Psoas muscle (tissue), 7 donors: ENCODE measurements at regions not wholly inside any gene's neighbourhood (a gene's known extent, or its start where the extent isn't known, plus 50 kb on each side); places are given as distances from the start of the nearest gene placed in this dataset.

Source experiments
- ATAC-seq, 4 donors: fragments of 200-7000 bp; cut with Tn5 transposase; one replicate each; pipeline ENCODE4 v1.9.1; 2020; ENCODE audit warnings: moderate library complexity in 3 of 4, mild to moderate bottlenecking in 2 of 4
- DNase-seq, 2 donors: peaks; one replicate each; pipeline ENCODE4 v3.0.0-alpha.2; 2020
- H3K27ac ChIP-seq: fragments of 200-600 bp; one replicate; pipeline ENCODE4 v1.8.0; 2022
- H3K27me3 ChIP-seq, 3 donors: fragments of 200-600 bp in 1 of 3; one replicate each; pipeline versions ENCODE4 v1.6.1 to v1.8.0; 2013 to 2022; ENCODE audit warnings: low read length in 2 of 3, mild to moderate bottlenecking in 2 of 3, moderate library complexity in 1 of 3; ENCODE audit not compliant: insufficient read depth in 3 of 3
- H3K36me3 ChIP-seq, 2 donors: fragments of 200-600 bp in 1 of 2; one replicate each; pipeline versions ENCODE4 v1.6.1 to v1.8.0; 2013 to 2022; ENCODE audit warnings: low read depth in 1 of 2, mild to moderate bottlenecking in 1 of 2, moderate library complexity in 1 of 2; ENCODE audit not compliant: insufficient read depth in 1 of 2
- H3K4me1 ChIP-seq: fragments of 200-600 bp; one replicate; pipeline ENCODE4 v1.8.0; 2022
- H3K4me3 ChIP-seq: fragments of 200-600 bp; one replicate; pipeline ENCODE4 v1.8.0; 2022; ENCODE audit warnings: mild to moderate bottlenecking
- H3K9me3 ChIP-seq: fragments of 200-600 bp; one replicate; pipeline ENCODE4 v1.8.0; 2022
- WGBS, 3 donors: extraction: QIAGEN DNeasy Blood & Tissue Kit; methylation state at CpG; one replicate each; pipeline versions ENCODE4 v1.1.6 to v1.1.7; 2013; 5-methylcytosine and 5-hydroxymethylcytosine counted together
- intact Hi-C, 2 donors: fragments of 100-400 bp; cut with DNase I; formaldehyde crosslinking; loops; one replicate each; pipeline versions ENCODE4 v1.11.0 to v1.14.2; 2022
- TF ChIP-seq, protein P1 (sequence below): fragments of 200-600 bp; IDR thresholded peaks from one replicate; pipeline ENCODE4 v1.8.0; 2022; ENCODE audit warnings: antibody characterized with exemption
- donor health status: healthy with polysubstance abuse.
- donor health status: DM: no; HTN: no; CAD: no; lungs with moderate emphysema.
- donor health status: Bipolar disorder and iron deficiency.
- donor health status: healthy.
- donor health status: DM: yes; HTN: yes; CAD: no.
- donor health status: DM: no; HTN: no; CAD: no.
- donor health status: DM: yes; HTN: yes; CAD: no.

DNA sequence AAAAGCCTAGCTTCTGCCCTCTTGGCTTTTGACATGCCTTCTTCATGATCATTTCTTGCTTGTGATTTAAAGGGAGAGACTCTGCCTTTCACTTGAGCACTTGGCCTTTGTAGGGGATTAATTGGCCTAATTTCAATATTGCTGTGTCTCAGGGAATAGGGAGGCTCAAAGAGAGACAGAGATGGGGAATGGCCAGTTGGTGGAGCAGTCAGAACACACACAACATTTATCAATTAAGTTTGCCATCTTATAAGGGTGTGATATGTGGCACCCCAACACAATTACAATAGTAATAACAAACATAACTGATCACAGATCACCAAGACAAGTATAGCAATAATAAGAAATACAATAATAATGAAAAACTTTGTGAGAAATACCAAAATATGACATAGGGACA is 122.5 kb upstream of the VCX start:
- Histone ChIP-seq H3K9me3 (no peaks in the 10 kb centered on the region), H3K4me3 (no peak overlapping the region), H3K27me3 (no peaks in the 10 kb centered on the region), H3K27ac (no peak overlapping the region), H3K36me3 (no peaks in the 10 kb centered on the region), H3K4me1 (no peaks in the 10 kb centered on the region)
- TF ChIP-seq, protein P1, sequence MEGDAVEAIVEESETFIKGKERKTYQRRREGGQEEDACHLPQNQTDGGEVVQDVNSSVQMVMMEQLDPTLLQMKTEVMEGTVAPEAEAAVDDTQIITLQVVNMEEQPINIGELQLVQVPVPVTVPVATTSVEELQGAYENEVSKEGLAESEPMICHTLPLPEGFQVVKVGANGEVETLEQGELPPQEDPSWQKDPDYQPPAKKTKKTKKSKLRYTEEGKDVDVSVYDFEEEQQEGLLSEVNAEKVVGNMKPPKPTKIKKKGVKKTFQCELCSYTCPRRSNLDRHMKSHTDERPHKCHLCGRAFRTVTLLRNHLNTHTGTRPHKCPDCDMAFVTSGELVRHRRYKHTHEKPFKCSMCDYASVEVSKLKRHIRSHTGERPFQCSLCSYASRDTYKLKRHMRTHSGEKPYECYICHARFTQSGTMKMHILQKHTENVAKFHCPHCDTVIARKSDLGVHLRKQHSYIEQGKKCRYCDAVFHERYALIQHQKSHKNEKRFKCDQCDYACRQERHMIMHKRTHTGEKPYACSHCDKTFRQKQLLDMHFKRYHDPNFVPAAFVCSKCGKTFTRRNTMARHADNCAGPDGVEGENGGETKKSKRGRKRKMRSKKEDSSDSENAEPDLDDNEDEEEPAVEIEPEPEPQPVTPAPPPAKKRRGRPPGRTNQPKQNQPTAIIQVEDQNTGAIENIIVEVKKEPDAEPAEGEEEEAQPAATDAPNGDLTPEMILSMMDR: no peak
- DNase-seq (no peak), ATAC-seq (no peak)
- intact Hi-C loops: no loop called here

DNA sequence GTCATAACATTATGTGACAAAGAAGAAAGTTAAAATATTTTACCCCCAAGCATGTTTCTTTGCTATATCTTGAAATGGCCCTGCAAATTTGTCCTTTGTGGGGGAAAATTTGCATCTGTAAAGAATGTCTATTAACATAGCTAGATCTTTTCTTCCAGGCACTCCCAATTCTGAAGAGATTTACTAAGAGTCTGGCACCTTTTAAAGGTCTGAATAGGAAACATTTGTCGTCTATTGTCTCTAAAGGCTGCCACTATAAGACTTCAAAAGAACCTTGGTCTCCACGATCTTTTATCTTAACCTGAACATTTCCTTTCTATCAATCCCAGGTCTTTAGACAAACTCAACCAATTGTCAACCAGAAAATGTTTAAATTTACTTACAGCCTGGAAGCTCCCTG is 128.6 kb upstream of the VCX start:
- Histone ChIP-seq H3K4me3 (no peak overlapping the region), H3K36me3 (no peaks in the 10 kb centered on the region), H3K4me1 (no peaks in the 10 kb centered on the region), H3K9me3 (no peaks in the 10 kb centered on the region), H3K27ac (no peak overlapping the region), H3K27me3 (no peaks in the 10 kb centered on the region)
- ATAC-seq (no peak), DNase-seq (no peak)
- WGBS, 3 donors: 27 to 57% (median 34%) methylated on average over 2 of the region's 2 CpGs
- intact Hi-C loops: no loop called here
- TF ChIP-seq, protein P1: no peak

DNA sequence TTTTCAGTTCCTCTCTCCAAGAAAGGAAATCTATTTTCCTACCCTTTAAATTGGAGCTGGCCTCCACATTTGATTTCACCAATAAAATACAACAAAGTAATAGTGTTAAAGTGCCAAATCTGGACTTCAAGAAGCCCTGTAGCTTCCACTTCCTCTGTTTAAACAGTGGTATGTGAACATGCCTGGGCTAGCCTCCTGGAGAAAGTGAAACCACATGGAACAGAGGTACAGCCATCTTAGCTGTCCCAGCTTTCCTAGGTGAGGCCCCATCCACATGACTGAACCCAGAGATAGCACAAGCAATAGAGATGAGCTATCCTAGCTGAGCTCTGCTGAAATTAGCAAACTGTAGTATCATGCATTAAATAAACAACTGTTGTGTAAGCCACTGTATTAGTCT is 131.8 kb upstream of the VCX start:
- no peaks in the 10 kb centered on the region for H3K4me1 ChIP-seq
- TF ChIP-seq, protein P1: no peak
- DNase-seq: no peak
- ATAC-seq: no peak
- H3K27me3 ChIP-seq: no peaks in the 10 kb centered on the region
- no peak overlapping the region for H3K4me3 ChIP-seq
- intact Hi-C loops: no loop called here
- H3K27ac ChIP-seq: no peak overlapping the region
- no peaks in the 10 kb centered on the region for H3K9me3 ChIP-seq
- no peaks in the 10 kb centered on the region for H3K36me3 ChIP-seq

DNA sequence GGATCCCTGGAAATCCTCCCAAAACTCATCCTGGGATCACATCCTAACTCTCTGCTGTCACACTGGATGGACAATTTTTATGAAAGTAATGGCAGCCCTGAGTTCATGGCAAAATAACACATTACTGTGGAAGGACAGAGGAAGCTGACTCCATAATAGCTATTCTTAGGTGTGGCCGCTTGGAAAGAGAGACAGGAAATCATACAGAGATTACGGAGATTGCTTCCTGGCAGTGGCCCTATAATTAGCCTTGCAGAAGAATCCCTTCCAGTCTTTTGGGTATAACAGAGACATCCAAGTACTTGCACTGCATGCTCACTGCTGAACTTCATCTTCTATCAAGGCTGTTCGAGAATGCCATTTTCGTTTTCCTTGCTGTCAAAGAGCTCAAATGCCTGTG is 133.1 kb upstream of the VCX start:
- Histone ChIP-seq H3K36me3 (no peaks in the 10 kb centered on the region), H3K27me3 (no peaks in the 10 kb centered on the region), H3K27ac (no peak overlapping the region), H3K9me3 (no peaks in the 10 kb centered on the region), H3K4me3 (no peak overlapping the region), H3K4me1 (no peaks in the 10 kb centered on the region)
- intact Hi-C loops: no loop called here
- no peak for DNase-seq
- WGBS, 3 donors: 11 to 55% (median 42%) methylated on average over 4 of the region's 4 CpGs
- no peak for ATAC-seq
- TF ChIP-seq, protein P1: no peak

DNA sequence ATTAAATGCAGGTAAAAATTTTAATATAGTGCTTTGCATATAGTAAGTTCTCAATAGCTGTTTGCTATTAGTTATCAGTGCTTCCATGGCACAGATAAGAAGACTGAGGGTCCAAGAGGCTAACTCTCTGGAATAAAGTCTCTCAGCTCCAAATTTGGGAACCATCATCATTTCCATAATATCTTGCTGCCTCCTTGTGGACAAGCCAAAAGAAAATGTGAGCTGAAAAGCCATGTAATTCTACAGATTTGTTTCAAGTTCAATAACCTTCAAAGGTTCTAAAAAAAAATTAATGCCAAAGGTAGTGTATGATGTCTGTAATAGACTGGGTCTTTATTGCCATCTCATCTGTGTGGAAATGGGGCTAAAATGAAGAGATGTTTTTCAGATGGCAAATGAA is 136.9 kb upstream of the VCX start:
- ATAC-seq: no peak
- no peaks in the 10 kb centered on the region for H3K36me3 ChIP-seq
- TF ChIP-seq, protein P1: peak; percentile 11
- no peaks in the 10 kb centered on the region for H3K9me3 ChIP-seq
- H3K4me1 ChIP-seq: no peaks in the 10 kb centered on the region
- no peak overlapping the region for H3K27ac ChIP-seq
- no peak for DNase-seq
- intact Hi-C loops: no loop called here
- H3K27me3 ChIP-seq: no peaks in the 10 kb centered on the region
- H3K4me3 ChIP-seq: no peak overlapping the region
